ENCODE measurements at regions not wholly inside any gene's neighbourhood (a gene's known extent, or its start where the extent isn't known, plus 50 kb on each side); places are given as distances from the start of the nearest gene placed in this dataset.

DNA sequence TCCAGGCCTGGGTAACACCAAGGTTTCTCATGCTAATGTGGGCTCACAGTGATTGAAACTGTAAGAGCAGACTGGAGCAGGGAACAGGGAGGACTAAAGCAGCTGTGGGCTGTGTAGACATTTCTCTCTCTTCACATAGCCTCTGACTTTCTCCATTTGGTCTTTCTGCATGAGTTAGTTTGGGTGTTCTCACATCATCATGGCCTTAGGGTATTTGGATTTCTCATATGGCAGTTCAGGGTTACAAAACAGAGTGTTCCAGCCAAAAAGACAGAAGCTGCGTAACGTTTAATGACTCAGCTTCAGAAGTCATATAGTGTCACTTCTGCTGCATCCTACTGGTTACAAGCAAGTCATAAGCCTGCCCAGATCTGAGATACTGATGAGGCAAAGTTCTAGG, 52.0 kb upstream of the OSBPL8 start:
- TF ChIP-seq, protein P1, sequence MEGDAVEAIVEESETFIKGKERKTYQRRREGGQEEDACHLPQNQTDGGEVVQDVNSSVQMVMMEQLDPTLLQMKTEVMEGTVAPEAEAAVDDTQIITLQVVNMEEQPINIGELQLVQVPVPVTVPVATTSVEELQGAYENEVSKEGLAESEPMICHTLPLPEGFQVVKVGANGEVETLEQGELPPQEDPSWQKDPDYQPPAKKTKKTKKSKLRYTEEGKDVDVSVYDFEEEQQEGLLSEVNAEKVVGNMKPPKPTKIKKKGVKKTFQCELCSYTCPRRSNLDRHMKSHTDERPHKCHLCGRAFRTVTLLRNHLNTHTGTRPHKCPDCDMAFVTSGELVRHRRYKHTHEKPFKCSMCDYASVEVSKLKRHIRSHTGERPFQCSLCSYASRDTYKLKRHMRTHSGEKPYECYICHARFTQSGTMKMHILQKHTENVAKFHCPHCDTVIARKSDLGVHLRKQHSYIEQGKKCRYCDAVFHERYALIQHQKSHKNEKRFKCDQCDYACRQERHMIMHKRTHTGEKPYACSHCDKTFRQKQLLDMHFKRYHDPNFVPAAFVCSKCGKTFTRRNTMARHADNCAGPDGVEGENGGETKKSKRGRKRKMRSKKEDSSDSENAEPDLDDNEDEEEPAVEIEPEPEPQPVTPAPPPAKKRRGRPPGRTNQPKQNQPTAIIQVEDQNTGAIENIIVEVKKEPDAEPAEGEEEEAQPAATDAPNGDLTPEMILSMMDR (conservative IDR thresholded peaks at IDR 0.05; ENCODE audit: low read depth, low read length): no peak
- no peak for TF ChIP-seq EZH2 (IDR thresholded peaks at IDR 0.05; ENCODE audit: low read length, unreplicated experiment)
